ENCODE measurements at regions not wholly inside any gene's neighbourhood (a gene's known extent, or its start where the extent isn't known, plus 50 kb on each side); places are given as distances from the start of the nearest gene placed in this dataset.

DNA sequence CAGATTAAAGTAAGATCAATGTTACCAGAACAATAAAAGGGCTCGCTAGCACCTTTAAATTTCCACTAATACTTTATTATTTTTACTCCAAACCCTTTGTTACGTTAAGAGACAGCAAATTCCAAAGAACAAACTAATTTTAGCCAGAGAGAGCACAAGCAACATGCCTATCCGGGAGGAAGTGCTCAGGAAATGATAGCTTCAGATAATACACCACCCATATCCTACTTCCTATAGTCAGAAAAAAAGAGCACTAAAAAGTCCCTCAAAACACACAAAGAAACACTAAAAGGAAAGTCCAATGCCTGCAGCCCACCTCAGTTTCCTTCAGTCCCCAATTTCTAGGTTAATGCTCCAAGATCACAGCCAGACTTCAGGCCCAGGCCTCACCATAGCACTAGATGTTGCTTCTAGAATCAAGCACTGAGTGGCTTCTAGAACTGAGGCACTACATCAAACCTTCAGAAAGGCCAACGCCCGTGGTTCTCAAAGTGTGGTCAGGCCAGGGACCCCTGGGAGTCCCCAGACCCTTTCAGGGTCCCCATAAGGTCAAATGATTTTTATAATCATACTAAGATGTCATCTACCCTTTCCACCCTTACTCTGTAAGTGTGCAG is 142.6 kb downstream of the PSMG1 start:
- intact Hi-C loops (cut with DNase I): no loop called here

DNA sequence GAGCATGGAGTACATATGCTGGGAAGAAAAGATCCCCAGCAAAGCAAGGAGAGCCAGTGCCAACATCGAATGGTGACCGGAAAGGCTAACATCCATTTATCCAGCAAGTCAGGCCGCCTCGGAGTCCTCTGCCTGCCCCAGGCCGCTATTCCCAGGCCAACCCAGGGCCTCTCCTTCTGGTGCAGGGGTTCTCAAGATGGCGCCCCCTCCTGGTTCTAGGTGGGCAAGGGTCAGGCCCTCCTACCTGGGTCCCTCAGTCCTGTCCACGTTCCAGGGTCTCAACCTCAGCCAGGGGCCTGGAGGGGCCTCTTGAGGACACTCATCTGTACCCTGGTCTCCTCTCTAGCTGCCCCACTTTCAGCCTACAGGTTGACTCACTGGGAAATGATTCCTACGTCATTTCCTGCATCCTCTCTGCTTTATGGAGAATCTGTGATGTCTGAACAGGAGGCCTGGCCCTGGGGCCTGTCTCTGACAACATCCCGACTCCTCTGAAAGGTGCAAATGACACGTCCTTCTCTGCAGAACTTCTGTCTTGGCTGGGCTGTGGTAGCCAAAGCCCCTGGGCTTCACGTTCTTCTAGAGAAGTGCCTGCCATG is 145.3 kb downstream of the PSMG1 start:
- H3K4me3 ChIP-seq (ENCODE audit: low read length in 3 of 3): no peak overlapping the region
- FAIRE-seq (no peak), DNase-seq (no peak)
- peaks cover 0 to 5% (median 2%) of the 10 kb centered on the region in 3 donors for H3K4me1 ChIP-seq (ENCODE audit: control insufficient read depth in 2 of 3, insufficient read depth in 2 of 3, low read depth in 1 of 3, low read length in 3 of 3)
- H3K27ac ChIP-seq (ENCODE audit: low read depth in 2 of 2, low read length in 2 of 2): no peak overlapping the region
- intact Hi-C loops (cut with DNase I): no loop called here
- no peaks in the 10 kb centered on the region for H3K27me3 ChIP-seq (ENCODE audit: control insufficient read depth, insufficient read depth, low read length)
- TF ChIP-seq, protein P1, sequence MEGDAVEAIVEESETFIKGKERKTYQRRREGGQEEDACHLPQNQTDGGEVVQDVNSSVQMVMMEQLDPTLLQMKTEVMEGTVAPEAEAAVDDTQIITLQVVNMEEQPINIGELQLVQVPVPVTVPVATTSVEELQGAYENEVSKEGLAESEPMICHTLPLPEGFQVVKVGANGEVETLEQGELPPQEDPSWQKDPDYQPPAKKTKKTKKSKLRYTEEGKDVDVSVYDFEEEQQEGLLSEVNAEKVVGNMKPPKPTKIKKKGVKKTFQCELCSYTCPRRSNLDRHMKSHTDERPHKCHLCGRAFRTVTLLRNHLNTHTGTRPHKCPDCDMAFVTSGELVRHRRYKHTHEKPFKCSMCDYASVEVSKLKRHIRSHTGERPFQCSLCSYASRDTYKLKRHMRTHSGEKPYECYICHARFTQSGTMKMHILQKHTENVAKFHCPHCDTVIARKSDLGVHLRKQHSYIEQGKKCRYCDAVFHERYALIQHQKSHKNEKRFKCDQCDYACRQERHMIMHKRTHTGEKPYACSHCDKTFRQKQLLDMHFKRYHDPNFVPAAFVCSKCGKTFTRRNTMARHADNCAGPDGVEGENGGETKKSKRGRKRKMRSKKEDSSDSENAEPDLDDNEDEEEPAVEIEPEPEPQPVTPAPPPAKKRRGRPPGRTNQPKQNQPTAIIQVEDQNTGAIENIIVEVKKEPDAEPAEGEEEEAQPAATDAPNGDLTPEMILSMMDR (IDR thresholded peaks at IDR 0.05; ENCODE audit: borderline replicate concordance, extremely low read depth, insufficient read depth): no peak
- no peaks in the 10 kb centered on the region for H3K36me3 ChIP-seq (ENCODE audit: control insufficient read depth in 2 of 3, insufficient read depth in 3 of 3, low read length in 3 of 3)
- H3K9me3 ChIP-seq (ENCODE audit: control insufficient read depth in 2 of 3, insufficient read depth in 1 of 3, low read length in 3 of 3): no peaks in the 10 kb centered on the region
- no peak overlapping the region for H3K9ac ChIP-seq (ENCODE audit: low read length in 3 of 3)

More for the DNA sequence above, 142.6 kb downstream of the PSMG1 start:
- TF ChIP-seq, protein P1 (IDR thresholded peaks at IDR 0.05; ENCODE audit: borderline replicate concordance, extremely low read depth, insufficient read depth): no peak
- no peak for DNase-seq
- H3K9me3 ChIP-seq (ENCODE audit: control insufficient read depth in 2 of 3, insufficient read depth in 1 of 3, low read length in 3 of 3): no peaks in the 10 kb centered on the region
- no peaks in the 10 kb centered on the region for H3K36me3 ChIP-seq (ENCODE audit: control insufficient read depth in 2 of 3, insufficient read depth in 3 of 3, low read length in 3 of 3)
- no peak overlapping the region for H3K9ac ChIP-seq (ENCODE audit: low read length in 3 of 3)
- H3K4me1 ChIP-seq (ENCODE audit: control insufficient read depth in 2 of 3, insufficient read depth in 2 of 3, low read depth in 1 of 3, low read length in 3 of 3): no peaks in the 10 kb centered on the region
- no peak for FAIRE-seq
- H3K27ac ChIP-seq (ENCODE audit: low read depth in 2 of 2, low read length in 2 of 2): peak overlapping the region; percentile 48 to 74
- H3K4me3 ChIP-seq (ENCODE audit: low read length in 3 of 3): no peak overlapping the region
- no peaks in the 10 kb centered on the region for H3K27me3 ChIP-seq (ENCODE audit: control insufficient read depth, insufficient read depth, low read length)

DNA sequence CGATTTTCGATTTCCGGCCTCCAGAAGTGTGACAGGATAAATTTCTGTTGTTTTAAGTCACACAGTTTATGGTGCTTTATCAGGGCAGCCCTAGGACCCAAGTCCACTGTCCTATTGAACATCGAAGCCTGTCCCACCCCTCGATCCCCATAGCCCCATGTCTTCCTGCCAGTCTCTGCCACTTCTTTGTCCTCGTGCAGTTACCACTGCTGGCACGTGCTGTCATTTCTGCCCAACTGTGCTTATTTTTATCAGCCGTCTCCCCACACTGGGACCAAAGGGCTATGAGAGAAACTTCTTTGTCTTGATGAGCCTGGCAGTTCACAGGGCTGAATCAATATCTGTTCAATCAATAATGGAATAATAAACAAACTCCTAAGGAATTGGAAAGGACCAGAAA is 146.7 kb downstream of the PSMG1 start:
- H3K27me3 ChIP-seq (ENCODE audit: control insufficient read depth, insufficient read depth, low read length): no peaks in the 10 kb centered on the region
- H3K4me3 ChIP-seq (ENCODE audit: low read length in 3 of 3): no peak overlapping the region
- TF ChIP-seq, protein P1 (IDR thresholded peaks at IDR 0.05; ENCODE audit: borderline replicate concordance, extremely low read depth, insufficient read depth): no peak
- peaks cover 0 to 5% (median 2%) of the 10 kb centered on the region in 3 donors for H3K4me1 ChIP-seq (ENCODE audit: control insufficient read depth in 2 of 3, insufficient read depth in 2 of 3, low read depth in 1 of 3, low read length in 3 of 3)
- no peaks in the 10 kb centered on the region for H3K36me3 ChIP-seq (ENCODE audit: control insufficient read depth in 2 of 3, insufficient read depth in 3 of 3, low read length in 3 of 3)
- intact Hi-C loops (cut with DNase I): no loop called here
- H3K9me3 ChIP-seq (ENCODE audit: control insufficient read depth in 2 of 3, insufficient read depth in 1 of 3, low read length in 3 of 3): no peaks in the 10 kb centered on the region
- no peak overlapping the region for H3K9ac ChIP-seq (ENCODE audit: low read length in 3 of 3)
- no peak overlapping the region for H3K27ac ChIP-seq (ENCODE audit: low read depth in 2 of 2, low read length in 2 of 2)
- FAIRE-seq (no peak), DNase-seq (no peak)

Data from kidney (tissue), 13 donors.